Stimulated activated CD4-positive, alpha-beta T cell treated with anti-CD3 and anti-CD28 coated beads, TNF-alpha, amount 100 ng/mL, for 1 hour (primary cell): ENCODE measurements at regions not wholly inside any gene's neighbourhood (a gene's known extent, or its start where the extent isn't known, plus 50 kb on each side); places are given as distances from the start of the nearest gene placed in this dataset.
A peak's percentile ranks its signal among the peaks of the same experiment; 100 is the strongest.
"Not testable (repeated sequence)": the region's sequence is repeated elsewhere in the genome, so short reads cannot be mapped to it uniquely, and the experiment has no call there.

Source experiments
- DNase-seq, 3 donors: peaks; one replicate each; pipeline ENCODE4 v3.0.0-alpha.2; 2020; ENCODE audit warnings: low read depth in 3 of 3, low spot score in 1 of 3

- not testable (repeated sequence) for DNase-seq
Observed at GRCh38 chr20:41731198-41731597, 113.0 kb upstream of the CHD6 start.

- DNase-seq, result not testable (repeated sequence)
Observed at GRCh38 chr20:41727681-41728080, 109.5 kb upstream of the CHD6 start.

GRCh38 chr20:41726727-41727126 lies 108.5 kb upstream of the CHD6 start:
- no peak for DNase-seq

GRCh38 chr20:41719151-41719550 lies 101.0 kb upstream of the CHD6 start:
- no peak for DNase-seq

- no peak for DNase-seq
Observed at GRCh38 chr20:41717483-41717882, 99.3 kb upstream of the CHD6 start.

- no peak for DNase-seq
Observed at GRCh38 chr20:41716911-41717310, 98.7 kb upstream of the CHD6 start.

- no peak for DNase-seq
Observed at GRCh38 chr20:41716436-41716835, 98.3 kb upstream of the CHD6 start.

GRCh38 chr20:41715526-41715925 lies 97.3 kb upstream of the CHD6 start:
- DNase-seq, result no peak

- no peak for DNase-seq
Observed at GRCh38 chr20:41714030-41714429, 95.9 kb upstream of the CHD6 start.

- no peak for DNase-seq
Observed at GRCh38 chr20:41704896-41705295, 86.7 kb upstream of the CHD6 start.

- no peak for DNase-seq
Observed at GRCh38 chr20:41702647-41703046, 84.5 kb upstream of the CHD6 start.

- DNase-seq, result no peak
Observed at GRCh38 chr20:41701588-41702348, 83.6 kb upstream of the CHD6 start.

- DNase-seq, result not testable (repeated sequence)
Observed at GRCh38 chr20:41699673-41700072, 81.5 kb upstream of the CHD6 start.

- no peak for DNase-seq
Observed at GRCh38 chr20:41697861-41698559, 79.8 kb upstream of the CHD6 start.

GRCh38 chr20:41696428-41696827 lies 78.3 kb upstream of the CHD6 start:
- no peak for DNase-seq

- no peak for DNase-seq
Observed at GRCh38 chr20:41694796-41695195, 76.6 kb upstream of the CHD6 start.

GRCh38 chr20:41693136-41693979 lies 75.2 kb upstream of the CHD6 start:
- DNase-seq, result peak; percentile 52 to 62 (median 56)

- peak; percentile 49 to 54 (median 51) for DNase-seq
Observed at GRCh38 chr20:41692479-41693135, 74.4 kb upstream of the CHD6 start.

GRCh38 chr20:41691443-41691842 lies 73.3 kb upstream of the CHD6 start:
- DNase-seq, result no peak

GRCh38 chr20:41690702-41691101 lies 72.5 kb upstream of the CHD6 start:
- DNase-seq, result no peak

GRCh38 chr20:41686961-41687360 lies 68.8 kb upstream of the CHD6 start:
- DNase-seq, result no peak
